NCI-H510A treated with DMSO at 0.1 percent for 48 hours (cell line): ENCODE measurements at regions not wholly inside any gene's neighbourhood (a gene's known extent, or its start where the extent isn't known, plus 50 kb on each side); places are given as distances from the start of the nearest gene placed in this dataset.
A peak's percentile ranks its signal among the peaks of the same experiment; 100 is the strongest.

ENCODE experiments used
- DNase-seq: peaks from one replicate; lab custom pipeline; 2025; lab: John Stamatoyannopoulos, UW

GRCh38 chr16:80356365-80356764, 184.4 kb upstream of the DYNLRB2 start:
- DNase-seq, result no peak

- DNase-seq, result no peak
Measured at GRCh38 chr16:80355335-80355734, 185.5 kb upstream of the DYNLRB2 start.

GRCh38 chr16:80350061-80350460, 190.7 kb upstream of the DYNLRB2 start:
- DNase-seq, result peak; percentile 61

GRCh38 chr16:80347900-80348299, 192.9 kb upstream of the DYNLRB2 start:
- DNase-seq, result no peak

GRCh38 chr16:80347002-80347401, 193.8 kb upstream of the DYNLRB2 start:
- DNase-seq, result no peak

GRCh38 chr16:80346111-80346632, 194.6 kb upstream of the DYNLRB2 start:
- DNase-seq, result no peak

GRCh38 chr16:80345701-80346100, 195.1 kb upstream of the DYNLRB2 start:
- no peak for DNase-seq

GRCh38 chr16:80344570-80344969, 196.2 kb upstream of the DYNLRB2 start:
- DNase-seq, result no peak

GRCh38 chr16:80341263-80341662, 199.5 kb upstream of the DYNLRB2 start:
- DNase-seq, result no peak

GRCh38 chr16:80337786-80338185, 203.0 kb upstream of the DYNLRB2 start:
- DNase-seq, result no peak

GRCh38 chr16:80330803-80331202, 210.0 kb upstream of the DYNLRB2 start:
- DNase-seq, result no peak

GRCh38 chr16:80330150-80330549, 210.6 kb upstream of the DYNLRB2 start:
- no peak for DNase-seq

- no peak for DNase-seq
Measured at GRCh38 chr16:80327740-80328139, 213.1 kb upstream of the DYNLRB2 start.

- DNase-seq, result no peak
Measured at GRCh38 chr16:80324371-80324770, 216.4 kb upstream of the DYNLRB2 start.

- DNase-seq, result no peak
Measured at GRCh38 chr16:80323808-80324195, 217.0 kb upstream of the DYNLRB2 start.

GRCh38 chr16:80323187-80323807, 217.5 kb upstream of the DYNLRB2 start:
- DNase-seq, result no peak

GRCh38 chr16:80319181-80319580, 221.6 kb upstream of the DYNLRB2 start:
- no peak for DNase-seq

- DNase-seq, result no peak
Measured at GRCh38 chr16:80318107-80318506, 222.7 kb upstream of the DYNLRB2 start.

GRCh38 chr16:80317599-80318037, 223.2 kb upstream of the DYNLRB2 start:
- DNase-seq, result no peak

GRCh38 chr16:80317116-80317515, 223.7 kb upstream of the DYNLRB2 start:
- no peak for DNase-seq

- DNase-seq, result no peak
Measured at GRCh38 chr16:80314042-80314441, 226.8 kb upstream of the DYNLRB2 start.

- no peak for DNase-seq
Measured at GRCh38 chr16:80309178-80309577, 231.6 kb upstream of the DYNLRB2 start.

- DNase-seq, result no peak
Measured at GRCh38 chr16:80305410-80305809, 235.4 kb upstream of the DYNLRB2 start.

GRCh38 chr16:80303691-80304090, 237.1 kb upstream of the DYNLRB2 start:
- DNase-seq, result no peak
